DND-41 (cell line): ENCODE measurements at regions not wholly inside any gene's neighbourhood (a gene's known extent, or its start where the extent isn't known, plus 50 kb on each side); places are given as distances from the start of the nearest gene placed in this dataset.

Source experiments
- CTCF ChIP-seq: IDR thresholded peaks from 2 replicates; pipeline ENCODE4 v1.5.1; 2012; ENCODE audit warnings: borderline replicate concordance, low read length, moderate library complexity, mild to moderate bottlenecking; ENCODE audit not compliant: poor library complexity, severe bottlenecking; ENCODE audit errors: extremely low read depth
- EZH2 ChIP-seq: IDR thresholded peaks from 3 replicates; pipeline ENCODE4 v1.6.1; 2012; ENCODE audit warnings: borderline replicate concordance, low read depth, mild to moderate bottlenecking, moderate library complexity, low read length, inconsistent platforms; ENCODE audit not compliant: severe bottlenecking

- TF ChIP-seq CTCF (no peak), EZH2 (no peak)
Measured at GRCh38 chr15:23860290-23861245, 173.5 kb upstream of the NDN start.
